Neural cell (in vitro differentiated cells): ENCODE measurements at regions not wholly inside any gene's neighbourhood (a gene's known extent, or its start where the extent isn't known, plus 50 kb on each side); places are given as distances from the start of the nearest gene placed in this dataset.
A peak's percentile ranks its signal among the peaks of the same experiment; 100 is the strongest.

Experiments used
- H2AFZ ChIP-seq: fragments of 200-600, 300-800 bp; sonication (generic), shearing (Covaris generic); 2 replicates; pipeline ENCODE4 v1.6.0; 2014; ENCODE audit warnings: low read depth, mild to moderate bottlenecking, antibody characterized with exemption, low read length, moderate library complexity
- H3F3A ChIP-seq: fragments of 200-600 bp; shearing (Covaris generic); 2 replicates; pipeline ENCODE4 v1.6.1; 2016; ENCODE audit warnings: mild to moderate bottlenecking, moderate library complexity, mixed read lengths, antibody characterized with exemption, low read length; ENCODE audit not compliant: insufficient read depth, poor library complexity, severe bottlenecking
- H3K27ac ChIP-seq: fragments of 200-600, 300-800 bp; sonication (generic), shearing (Covaris generic); 2 replicates; pipeline ENCODE4 v1.5.1; 2014; ENCODE audit warnings: mild to moderate bottlenecking, low read length, moderate library complexity
- H3K27me3 ChIP-seq: fragments of 300-800, 200-600 bp; sonication (generic), shearing (Covaris generic); 2 replicates; pipeline ENCODE4 v1.6.0; 2014; ENCODE audit warnings: mild to moderate bottlenecking, low read depth, low read length, moderate library complexity; ENCODE audit not compliant: insufficient read depth
- H3K36me3 ChIP-seq: fragments of 300-800, 200-600 bp; sonication (generic), shearing (Covaris generic); 2 replicates; pipeline ENCODE4 v1.5.1; 2014; ENCODE audit warnings: mild to moderate bottlenecking, antibody characterized with exemption, low read length, moderate library complexity; ENCODE audit not compliant: insufficient read depth
- H3K4me2 ChIP-seq: fragments of 300-800, 200-600 bp; sonication (generic), shearing (Covaris generic); 2 replicates; pipeline ENCODE4 v1.6.0; 2014; ENCODE audit warnings: mild to moderate bottlenecking, low read length
- H3K4me3 ChIP-seq: fragments of 300-800, 200-600 bp; sonication (generic), shearing (Covaris generic); 2 replicates; pipeline ENCODE4 v1.5.1; 2014; ENCODE audit warnings: mild to moderate bottlenecking, low read length, moderate library complexity
- H3K79me2 ChIP-seq: fragments of 200-600 bp; shearing (Covaris generic); replicated peaks from 2 replicates; pipeline ENCODE4 v1.6.0; 2014; ENCODE audit warnings: mild to moderate bottlenecking, low read length, moderate library complexity; ENCODE audit not compliant: insufficient read depth
- H3K9ac ChIP-seq: fragments of 300-800, 200-600 bp; sonication (generic), shearing (Covaris generic); 2 replicates; pipeline ENCODE4 v1.6.1; 2016; ENCODE audit warnings: mild to moderate bottlenecking, low read length, mixed read lengths
- H3K9me2 ChIP-seq: fragments of 200-600 bp; shearing (Covaris generic); 2 replicates; pipeline ENCODE4 v1.6.1; 2016; ENCODE audit warnings: mild to moderate bottlenecking, low read length, mixed read lengths; ENCODE audit not compliant: insufficient read depth
- H3K9me3 ChIP-seq: fragments of 200-600, 300-800 bp; sonication (generic), shearing (Covaris generic); 2 replicates; pipeline ENCODE4 v1.6.1; 2016; ENCODE audit warnings: mild to moderate bottlenecking, mixed run types, low read length, moderate library complexity, mixed read lengths
- H4K20me1 ChIP-seq: fragments of 200-600 bp; shearing (Covaris generic); 2 replicates; pipeline ENCODE4 v1.6.1; 2016; ENCODE audit warnings: mild to moderate bottlenecking, mixed run types; ENCODE audit not compliant: insufficient read depth
- EP300 ChIP-seq: fragments of 450-650 bp; conservative IDR thresholded peaks from 2 replicates; pipeline ENCODE4 v1.6.1; 2014; ENCODE audit warnings: antibody characterized with exemption, mild to moderate bottlenecking, moderate library complexity; ENCODE audit not compliant: poor library complexity, severe bottlenecking
- MXI1 ChIP-seq: fragments of 450-650 bp; conservative IDR thresholded peaks from 2 replicates; pipeline ENCODE4 v1.6.1; 2014; ENCODE audit warnings: antibody characterized with exemption, mild to moderate bottlenecking; ENCODE audit not compliant: poor library complexity, severe bottlenecking
- POLR2AphosphoS5 ChIP-seq: IDR thresholded peaks from 2 replicates; pipeline ENCODE4 v1.6.1; 2012
- RAD21 ChIP-seq: fragments of 450-650 bp; conservative IDR thresholded peaks from 2 replicates; pipeline ENCODE4 v1.6.1; 2014; ENCODE audit warnings: antibody characterized with exemption, mild to moderate bottlenecking, moderate library complexity
- SMC3 ChIP-seq: fragments of 450-650 bp; conservative IDR thresholded peaks from 2 replicates; pipeline ENCODE4 v1.6.1; 2014; ENCODE audit warnings: antibody characterized with exemption, mild to moderate bottlenecking, moderate library complexity; ENCODE audit not compliant: poor library complexity
- TAF1 ChIP-seq: IDR thresholded peaks from 2 replicates; pipeline ENCODE4 v1.6.1; 2012; ENCODE audit warnings: low read depth
- TF ChIP-seq, protein P1 (sequence below): fragments of 450-650 bp; IDR thresholded peaks from 2 replicates; pipeline ENCODE4 v1.5.1; 2014; ENCODE audit warnings: antibody characterized with exemption, mild to moderate bottlenecking, moderate library complexity; ENCODE audit not compliant: poor library complexity, severe bottlenecking
- TF ChIP-seq, protein P2 (sequence below): IDR thresholded peaks from 2 replicates; pipeline ENCODE4 v1.6.1; 2012; ENCODE audit warnings: borderline replicate concordance

DNA sequence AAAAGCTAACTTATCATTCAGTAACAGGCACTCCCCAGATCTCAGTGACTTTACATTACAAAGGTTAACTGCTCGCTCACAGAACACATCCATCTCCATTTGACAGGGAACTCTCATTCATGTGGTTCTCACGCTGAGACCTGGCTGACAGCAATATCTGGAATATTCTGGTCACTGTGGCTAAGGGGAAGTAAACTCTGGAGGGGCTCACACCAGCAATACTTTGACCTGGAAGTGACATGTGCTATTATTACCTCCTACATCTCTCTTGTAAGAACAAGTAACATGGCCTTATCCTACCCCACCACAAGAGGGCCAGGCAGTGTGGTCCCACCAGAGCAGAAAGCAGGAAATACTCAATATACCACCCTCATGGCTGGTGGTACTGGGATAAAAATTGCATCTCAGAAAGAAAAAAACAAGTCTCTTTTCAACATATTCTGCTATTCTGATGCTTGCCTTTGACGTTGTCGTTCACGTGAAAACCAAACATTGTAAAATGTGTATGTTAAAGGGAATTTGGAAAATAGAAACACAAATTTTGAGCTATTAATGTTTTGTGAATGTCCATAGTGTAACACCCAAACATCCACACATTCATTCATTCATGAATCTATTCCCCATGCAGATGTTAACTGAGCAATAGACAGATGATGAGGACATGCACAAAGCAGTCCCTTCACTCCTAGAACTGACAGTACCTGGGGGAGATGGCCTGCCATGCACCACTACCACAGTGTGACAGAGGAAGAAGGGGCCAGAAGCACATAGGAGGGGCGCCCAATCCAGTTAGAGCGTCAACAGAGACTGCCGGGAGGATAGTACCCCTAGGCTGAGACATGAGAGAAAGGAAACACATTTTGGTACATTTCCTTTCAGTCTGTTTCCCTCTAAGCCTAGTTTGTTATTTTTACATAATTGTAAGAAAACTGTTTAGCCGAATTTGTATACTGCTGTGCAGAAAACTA lies 166.0 kb upstream of the SP4 start:
- Histone ChIP-seq H3K27ac (no peak overlapping the region), H3F3A (no peaks in the 10 kb centered on the region), H3K4me3 (no peak overlapping the region), H3K9me3 (no peaks in the 10 kb centered on the region), H3K4me2 (no peak overlapping the region), H3K79me2 (no peaks in the 10 kb centered on the region), H3K9ac (no peak overlapping the region), H4K20me1 (no peaks in the 10 kb centered on the region), H3K27me3 (no peaks in the 10 kb centered on the region), H3K36me3 (no peaks in the 10 kb centered on the region), H3K9me2 (no peaks in the 10 kb centered on the region), H2AFZ (no peak overlapping the region)
- TF ChIP-seq, protein P1, sequence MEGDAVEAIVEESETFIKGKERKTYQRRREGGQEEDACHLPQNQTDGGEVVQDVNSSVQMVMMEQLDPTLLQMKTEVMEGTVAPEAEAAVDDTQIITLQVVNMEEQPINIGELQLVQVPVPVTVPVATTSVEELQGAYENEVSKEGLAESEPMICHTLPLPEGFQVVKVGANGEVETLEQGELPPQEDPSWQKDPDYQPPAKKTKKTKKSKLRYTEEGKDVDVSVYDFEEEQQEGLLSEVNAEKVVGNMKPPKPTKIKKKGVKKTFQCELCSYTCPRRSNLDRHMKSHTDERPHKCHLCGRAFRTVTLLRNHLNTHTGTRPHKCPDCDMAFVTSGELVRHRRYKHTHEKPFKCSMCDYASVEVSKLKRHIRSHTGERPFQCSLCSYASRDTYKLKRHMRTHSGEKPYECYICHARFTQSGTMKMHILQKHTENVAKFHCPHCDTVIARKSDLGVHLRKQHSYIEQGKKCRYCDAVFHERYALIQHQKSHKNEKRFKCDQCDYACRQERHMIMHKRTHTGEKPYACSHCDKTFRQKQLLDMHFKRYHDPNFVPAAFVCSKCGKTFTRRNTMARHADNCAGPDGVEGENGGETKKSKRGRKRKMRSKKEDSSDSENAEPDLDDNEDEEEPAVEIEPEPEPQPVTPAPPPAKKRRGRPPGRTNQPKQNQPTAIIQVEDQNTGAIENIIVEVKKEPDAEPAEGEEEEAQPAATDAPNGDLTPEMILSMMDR, result peak; percentile 54
- no peak for TF ChIP-seq TAF1
- TF ChIP-seq RAD21, result peak; percentile 25
- peak; percentile 60 for TF ChIP-seq SMC3

DNA sequence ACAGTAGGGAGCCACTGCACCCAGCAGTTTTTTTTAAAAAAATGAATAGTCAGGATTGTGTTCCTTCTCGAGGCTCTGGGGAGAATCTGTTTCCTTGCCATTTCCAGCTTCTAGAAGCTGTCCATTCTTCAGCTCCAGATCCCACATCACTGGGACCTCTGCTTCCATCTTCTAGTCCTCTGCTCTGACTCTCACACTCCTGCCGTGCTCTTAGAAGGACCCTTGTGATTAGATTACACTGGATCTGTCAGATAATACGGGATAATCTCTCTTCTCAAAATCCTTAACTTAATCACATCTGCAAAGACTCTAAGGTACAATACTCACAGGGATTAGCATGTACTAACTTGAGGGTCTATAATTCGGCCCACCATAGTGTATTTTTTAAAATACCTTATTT lies 158.9 kb upstream of the SP4 start:
- Histone ChIP-seq H3K4me3 (no peak overlapping the region), H3K9me3 (no peaks in the 10 kb centered on the region), H3K4me2 (no peak overlapping the region), H3K27ac (no peak overlapping the region), H4K20me1 (no peaks in the 10 kb centered on the region), H3K27me3 (no peaks in the 10 kb centered on the region), H3K36me3 (no peaks in the 10 kb centered on the region), H3F3A (no peaks in the 10 kb centered on the region), H2AFZ (no peak overlapping the region), H3K79me2 (no peaks in the 10 kb centered on the region), H3K9ac (no peak overlapping the region), H3K9me2 (no peaks in the 10 kb centered on the region)
- TF ChIP-seq RAD21, result no peak
- no peak for TF ChIP-seq TAF1
- TF ChIP-seq, protein P1, result no peak
- no peak for TF ChIP-seq EP300
- no peak for TF ChIP-seq MXI1
- TF ChIP-seq POLR2AphosphoS5, result no peak
- no peak for TF ChIP-seq SMC3
- TF ChIP-seq, protein P2, sequence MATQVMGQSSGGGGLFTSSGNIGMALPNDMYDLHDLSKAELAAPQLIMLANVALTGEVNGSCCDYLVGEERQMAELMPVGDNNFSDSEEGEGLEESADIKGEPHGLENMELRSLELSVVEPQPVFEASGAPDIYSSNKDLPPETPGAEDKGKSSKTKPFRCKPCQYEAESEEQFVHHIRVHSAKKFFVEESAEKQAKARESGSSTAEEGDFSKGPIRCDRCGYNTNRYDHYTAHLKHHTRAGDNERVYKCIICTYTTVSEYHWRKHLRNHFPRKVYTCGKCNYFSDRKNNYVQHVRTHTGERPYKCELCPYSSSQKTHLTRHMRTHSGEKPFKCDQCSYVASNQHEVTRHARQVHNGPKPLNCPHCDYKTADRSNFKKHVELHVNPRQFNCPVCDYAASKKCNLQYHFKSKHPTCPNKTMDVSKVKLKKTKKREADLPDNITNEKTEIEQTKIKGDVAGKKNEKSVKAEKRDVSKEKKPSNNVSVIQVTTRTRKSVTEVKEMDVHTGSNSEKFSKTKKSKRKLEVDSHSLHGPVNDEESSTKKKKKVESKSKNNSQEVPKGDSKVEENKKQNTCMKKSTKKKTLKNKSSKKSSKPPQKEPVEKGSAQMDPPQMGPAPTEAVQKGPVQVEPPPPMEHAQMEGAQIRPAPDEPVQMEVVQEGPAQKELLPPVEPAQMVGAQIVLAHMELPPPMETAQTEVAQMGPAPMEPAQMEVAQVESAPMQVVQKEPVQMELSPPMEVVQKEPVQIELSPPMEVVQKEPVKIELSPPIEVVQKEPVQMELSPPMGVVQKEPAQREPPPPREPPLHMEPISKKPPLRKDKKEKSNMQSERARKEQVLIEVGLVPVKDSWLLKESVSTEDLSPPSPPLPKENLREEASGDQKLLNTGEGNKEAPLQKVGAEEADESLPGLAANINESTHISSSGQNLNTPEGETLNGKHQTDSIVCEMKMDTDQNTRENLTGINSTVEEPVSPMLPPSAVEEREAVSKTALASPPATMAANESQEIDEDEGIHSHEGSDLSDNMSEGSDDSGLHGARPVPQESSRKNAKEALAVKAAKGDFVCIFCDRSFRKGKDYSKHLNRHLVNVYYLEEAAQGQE, result no peak
